ENCODE measurements at regions not wholly inside any gene's neighbourhood (a gene's known extent, or its start where the extent isn't known, plus 50 kb on each side); places are given as distances from the start of the nearest gene placed in this dataset.

DNA sequence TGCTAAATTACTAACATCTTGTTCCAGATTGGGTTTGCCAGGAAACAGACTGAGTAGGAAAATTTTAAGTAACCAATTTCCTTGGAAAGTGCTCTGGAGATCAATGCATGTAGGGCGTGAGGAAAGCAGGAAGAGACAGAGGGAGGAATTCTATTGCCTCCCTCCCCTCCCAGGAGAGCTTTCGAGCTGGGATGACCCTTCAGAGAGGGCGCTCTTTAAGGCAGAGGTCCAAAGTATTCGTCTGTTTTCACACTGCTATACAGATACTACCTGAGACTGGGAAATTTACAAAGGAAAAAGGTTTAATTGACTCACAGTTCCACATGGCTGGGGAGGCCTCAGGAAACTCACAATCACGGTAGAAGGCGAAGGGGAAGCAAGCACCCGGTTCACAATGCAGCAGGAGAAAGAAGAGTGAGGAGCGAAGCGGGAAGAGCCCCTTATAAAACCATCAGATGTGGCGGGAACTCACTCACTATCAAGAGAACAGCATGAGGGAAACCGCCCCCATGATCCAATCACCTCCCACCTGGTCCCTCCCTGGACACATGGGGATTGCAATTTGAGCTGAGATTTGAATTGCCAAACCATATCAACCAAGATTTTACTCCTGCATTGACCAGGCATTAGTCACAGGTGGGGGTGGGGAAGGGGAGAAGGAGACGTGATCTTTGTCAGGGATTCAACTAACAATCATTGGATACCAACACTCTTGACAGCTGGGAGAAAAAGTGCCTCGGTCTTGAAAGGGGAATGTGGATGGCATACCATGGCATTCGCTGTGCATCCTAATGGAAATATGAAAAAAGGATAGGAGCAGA is 63.8 kb downstream of the SLITRK2 start:
- no peak for TF ChIP-seq SPI1 (IDR thresholded peaks at IDR 0.05; ENCODE audit: low read depth, low read length)
- no peak for TF ChIP-seq POLR2A (IDR thresholded peaks at IDR 0.05; ENCODE audit: low read depth, low read length)
- TF ChIP-seq POLR2AphosphoS5 (IDR thresholded peaks at IDR 0.05; ENCODE audit: low read depth, low read length) = no peak
- no peak for TF ChIP-seq TAF1 (IDR thresholded peaks at IDR 0.05; ENCODE audit: low read depth, low read length)
- no peak for TF ChIP-seq PAX5 (IDR thresholded peaks at IDR 0.05; ENCODE audit: insufficient read depth, low read length, severe bottlenecking)
